ENCODE measurements at regions not wholly inside any gene's neighbourhood (a gene's known extent, or its start where the extent isn't known, plus 50 kb on each side); places are given as distances from the start of the nearest gene placed in this dataset.

DNA sequence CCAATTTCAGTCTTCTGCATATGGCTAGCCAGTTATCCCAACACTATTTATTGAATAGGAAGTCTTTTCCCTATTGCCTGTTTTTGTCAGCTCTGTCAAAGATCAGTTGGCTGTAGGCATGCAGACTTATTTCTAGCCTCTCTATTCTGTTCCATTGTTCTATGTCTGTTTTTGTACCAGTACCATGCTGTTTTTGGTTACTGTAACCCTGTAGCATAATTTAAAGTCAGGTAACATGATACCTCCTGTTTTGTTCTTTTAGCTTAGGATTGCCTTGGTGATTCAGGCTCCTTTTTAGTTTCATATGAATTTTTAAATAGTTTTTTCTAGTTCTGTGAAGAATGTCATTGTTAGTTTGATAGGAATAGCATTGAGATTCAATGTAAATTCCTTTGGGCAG lies 104.9 kb upstream of the SLCO6A1 start:
- ATAC-seq (ENCODE audit: low read depth) (no peak), DNase-seq (no peak)
- CTCF ChIA-PET, result no interaction called here
- TF ChIP-seq, protein P1, sequence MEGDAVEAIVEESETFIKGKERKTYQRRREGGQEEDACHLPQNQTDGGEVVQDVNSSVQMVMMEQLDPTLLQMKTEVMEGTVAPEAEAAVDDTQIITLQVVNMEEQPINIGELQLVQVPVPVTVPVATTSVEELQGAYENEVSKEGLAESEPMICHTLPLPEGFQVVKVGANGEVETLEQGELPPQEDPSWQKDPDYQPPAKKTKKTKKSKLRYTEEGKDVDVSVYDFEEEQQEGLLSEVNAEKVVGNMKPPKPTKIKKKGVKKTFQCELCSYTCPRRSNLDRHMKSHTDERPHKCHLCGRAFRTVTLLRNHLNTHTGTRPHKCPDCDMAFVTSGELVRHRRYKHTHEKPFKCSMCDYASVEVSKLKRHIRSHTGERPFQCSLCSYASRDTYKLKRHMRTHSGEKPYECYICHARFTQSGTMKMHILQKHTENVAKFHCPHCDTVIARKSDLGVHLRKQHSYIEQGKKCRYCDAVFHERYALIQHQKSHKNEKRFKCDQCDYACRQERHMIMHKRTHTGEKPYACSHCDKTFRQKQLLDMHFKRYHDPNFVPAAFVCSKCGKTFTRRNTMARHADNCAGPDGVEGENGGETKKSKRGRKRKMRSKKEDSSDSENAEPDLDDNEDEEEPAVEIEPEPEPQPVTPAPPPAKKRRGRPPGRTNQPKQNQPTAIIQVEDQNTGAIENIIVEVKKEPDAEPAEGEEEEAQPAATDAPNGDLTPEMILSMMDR (IDR thresholded peaks at IDR 0.05), result no peak
- TF ChIP-seq EZH2 (IDR thresholded peaks at IDR 0.05; ENCODE audit: borderline replicate concordance, insufficient read depth, low read depth, low read length, poor library complexity, severe bottlenecking), result no peak
- Histone ChIP-seq H3K4me1 (ENCODE audit: control insufficient read depth in 2 of 2, insufficient read depth in 2 of 2, low read length in 2 of 2) (no peaks in the 10 kb centered on the region), H3K36me3 (replicated peaks in 1 of 2; ENCODE audit: control extremely low read depth in 1 of 2, control insufficient read depth in 1 of 2, extremely low read depth in 1 of 2, insufficient read depth in 2 of 2, low read length in 1 of 2) (no peaks in the 10 kb centered on the region), H3K4me3 (ENCODE audit: control extremely low read depth in 1 of 5, extremely low read depth in 1 of 5, insufficient read depth in 1 of 5, low read depth in 2 of 5, low read length in 4 of 5) (no peak overlapping the region), H3K79me2 (ENCODE audit: control insufficient read depth, insufficient read depth, low read length) (no peaks in the 10 kb centered on the region), H2AFZ (ENCODE audit: insufficient read depth, low read depth, low read length, poor library complexity, severe bottlenecking) (no peak overlapping the region), H3K27me3 (replicated peaks in 1 of 4; ENCODE audit: control extremely low read depth in 1 of 4, control insufficient read depth in 3 of 4, insufficient read depth in 4 of 4, low read length in 3 of 4) (no peaks in the 10 kb centered on the region), H3K9me3 (ENCODE audit: control extremely low read depth in 1 of 3, control insufficient read depth in 2 of 3, insufficient read depth in 1 of 3, low read length in 2 of 3) (no peaks in the 10 kb centered on the region), H3K4me2 (replicated peaks; ENCODE audit: low read depth, low read length, poor library complexity, severe bottlenecking) (no peak overlapping the region), H3K9ac (ENCODE audit: low read length) (no peak overlapping the region), H3K27ac (ENCODE audit: low read length in 2 of 2) (no peak overlapping the region), H4K20me1 (ENCODE audit: control insufficient read depth, insufficient read depth, low read length, poor library complexity, severe bottlenecking) (no peaks in the 10 kb centered on the region)
- no peak overlapping the region for H3K4me3 Mint-ChIP-seq
- H3K4me1 Mint-ChIP-seq, result no peaks in the 10 kb centered on the region
- POLR2A ChIA-PET, result no interaction called here
- no peaks in the 10 kb centered on the region for H3K27me3 Mint-ChIP-seq
- no peaks in the 10 kb centered on the region for H3K9me3 Mint-ChIP-seq (ENCODE audit: insufficient read depth)
- no peak overlapping the region for H3K27ac Mint-ChIP-seq
- intact Hi-C loops (cut with micrococcal nuclease), result no loop called here

DNA sequence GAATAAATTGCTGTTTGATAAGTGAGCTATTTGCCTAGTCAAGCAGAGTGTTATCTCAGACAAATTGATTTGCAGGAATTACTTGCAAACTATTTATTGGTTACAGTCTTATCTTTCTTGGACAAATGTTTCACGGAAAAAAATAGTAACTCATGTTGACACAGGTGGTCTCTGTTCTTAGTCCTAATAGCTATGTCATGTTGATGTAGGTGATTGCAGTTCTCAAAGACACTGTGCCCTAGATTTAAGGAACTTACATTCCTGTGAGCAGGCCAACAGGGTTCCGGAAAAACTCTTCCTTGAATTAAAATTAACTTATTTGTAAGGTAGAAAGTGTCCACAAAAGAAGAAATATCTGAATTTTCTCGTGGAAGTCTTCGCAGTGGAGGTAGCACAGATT lies 109.6 kb upstream of the SLCO6A1 start:
- ChIA-PET POLR2A (no interaction called here), CTCF (no interaction called here)
- TF ChIP-seq EZH2 (IDR thresholded peaks at IDR 0.05; ENCODE audit: borderline replicate concordance, insufficient read depth, low read depth, low read length, poor library complexity, severe bottlenecking), result no peak
- TF ChIP-seq, protein P1 (IDR thresholded peaks at IDR 0.05), result no peak
- Mint-ChIP-seq H3K4me3 (no peak overlapping the region), H3K9me3 (ENCODE audit: insufficient read depth) (no peaks in the 10 kb centered on the region), H3K4me1 (no peaks in the 10 kb centered on the region), H3K27me3 (peaks cover 4% of the 10 kb centered on the region), H3K27ac (no peak overlapping the region)
- Histone ChIP-seq H3K79me2 (ENCODE audit: control insufficient read depth, insufficient read depth, low read length) (no peaks in the 10 kb centered on the region), H3K36me3 (replicated peaks in 1 of 2; ENCODE audit: control extremely low read depth in 1 of 2, control insufficient read depth in 1 of 2, extremely low read depth in 1 of 2, insufficient read depth in 2 of 2, low read length in 1 of 2) (no peaks in the 10 kb centered on the region), H3K9me3 (ENCODE audit: control extremely low read depth in 1 of 3, control insufficient read depth in 2 of 3, insufficient read depth in 1 of 3, low read length in 2 of 3) (no peaks in the 10 kb centered on the region), H3K9ac (ENCODE audit: low read length) (no peak overlapping the region), H3K4me2 (replicated peaks; ENCODE audit: low read depth, low read length, poor library complexity, severe bottlenecking) (no peak overlapping the region), H3K27ac (ENCODE audit: low read length in 2 of 2) (no peak overlapping the region), H3K4me3 (ENCODE audit: control extremely low read depth in 1 of 5, extremely low read depth in 1 of 5, insufficient read depth in 1 of 5, low read depth in 2 of 5, low read length in 4 of 5) (no peak overlapping the region), H3K27me3 (replicated peaks in 1 of 4; ENCODE audit: control extremely low read depth in 1 of 4, control insufficient read depth in 3 of 4, insufficient read depth in 4 of 4, low read length in 3 of 4) (no peaks in the 10 kb centered on the region), H2AFZ (ENCODE audit: insufficient read depth, low read depth, low read length, poor library complexity, severe bottlenecking) (no peak overlapping the region), H4K20me1 (ENCODE audit: control insufficient read depth, insufficient read depth, low read length, poor library complexity, severe bottlenecking) (no peaks in the 10 kb centered on the region), H3K4me1 (ENCODE audit: control insufficient read depth in 2 of 2, insufficient read depth in 2 of 2, low read length in 2 of 2) (no peaks in the 10 kb centered on the region)
- no CpG with 5 or more reads among the region's 4 CpGs for WGBS (ENCODE audit: insufficient coverage)
- ATAC-seq (ENCODE audit: low read depth), result no peak
- no peak for DNase-seq
- intact Hi-C loops (cut with micrococcal nuclease), result no loop called here

Measured in B cell (primary cell).